OCI-LY7 (cell line): ENCODE measurements at regions not wholly inside any gene's neighbourhood (a gene's known extent, or its start where the extent isn't known, plus 50 kb on each side); places are given as distances from the start of the nearest gene placed in this dataset.

Source experiments
- CTCF ChIP-seq: fragments of 200-600 bp; sonication (generic); conservative IDR thresholded peaks from 2 replicates; pipeline ENCODE4 v1.5.1; 2014; ENCODE audit warnings: mild to moderate bottlenecking, antibody characterized with exemption, low read length, moderate library complexity, mixed read lengths
- EZH2phosphoT487 ChIP-seq: fragments of 200-600 bp; sonication (generic); IDR thresholded peaks from 2 replicates; pipeline ENCODE4 v1.6.1; 2018; ENCODE audit warnings: low read depth, borderline replicate concordance, mild to moderate bottlenecking, mixed run types, antibody characterized with exemption, low read length, moderate library complexity, mixed read lengths

GRCh38 chr4:126291886-126292285 is 977.1 kb downstream of the FAT4 start:
- TF ChIP-seq CTCF = no peak
- TF ChIP-seq EZH2phosphoT487 = no peak
